K562 (cell line): ENCODE measurements at regions not wholly inside any gene's neighbourhood (a gene's known extent, or its start where the extent isn't known, plus 50 kb on each side); places are given as distances from the start of the nearest gene placed in this dataset.

Experiments
- CHD1 ChIP-seq: fragments of 200-600 bp; sonication (generic); IDR thresholded peaks from one replicate; pipeline ENCODE4 v1.6.1; 2012; ENCODE audit warnings: mild to moderate bottlenecking, moderate library complexity, low read length, inconsistent platforms
- KLF13 ChIP-seq: fragments of 450-650 bp; IDR thresholded peaks from 2 replicates; pipeline ENCODE4 v1.6.1; 2016; ENCODE audit warnings: missing genetic modification characterization, low read depth, mild to moderate bottlenecking, missing compliant biosample characterization, moderate library complexity, borderline replicate concordance
- LEF1 ChIP-seq: fragments of 450-650 bp; IDR thresholded peaks from 2 replicates; pipeline ENCODE4 v1.6.1; 2016; ENCODE audit warnings: mild to moderate bottlenecking
- MEF2A ChIP-seq: IDR thresholded peaks from 2 replicates; pipeline ENCODE4 v1.6.1; 2011; ENCODE audit warnings: low read depth, mild to moderate bottlenecking, low read length, moderate library complexity; ENCODE audit not compliant: control insufficient read depth
- MYNN ChIP-seq, 2 experiments: sonication (generic); formaldehyde crosslinking in 1 of 2; IDR thresholded peaks; 2 replicates each; pipeline versions ENCODE4 v1.5.0 to v1.6.1; 2016 to 2020; ENCODE audit warnings: antibody characterized with exemption in 1 of 2, missing genetic modification reagents in 1 of 2
- NELFE ChIP-seq: IDR thresholded peaks from 2 replicates; pipeline ENCODE4 v1.6.1; 2011; ENCODE audit warnings: mild to moderate bottlenecking; ENCODE audit not compliant: insufficient read depth, insufficient read length
- PHB ChIP-seq: fragments of 250-450 bp; sonication (Bioruptor Pico); IDR thresholded peaks from 2 replicates; pipeline ENCODE4 v1.5.0; 2021
- RBM14 ChIP-seq: fragments of 200-400 bp; formaldehyde crosslinking; IDR thresholded peaks from 2 replicates; pipeline ENCODE4 v1.6.1; 2018; ENCODE audit warnings: low read depth, mild to moderate bottlenecking, low read length, moderate library complexity, borderline replicate concordance; ENCODE audit not compliant: insufficient read depth
- SMAD4 ChIP-seq: fragments of 250-450 bp; sonication (Bioruptor Pico); conservative IDR thresholded peaks from 2 replicates; pipeline ENCODE4 v1.8.0; 2021; ENCODE audit warnings: inconsistent platforms, mild to moderate bottlenecking, moderate library complexity
- SMC3 ChIP-seq: conservative IDR thresholded peaks from 2 replicates; pipeline ENCODE4 v1.6.1; 2011; ENCODE audit warnings: low read depth, low read length, improper control_type of control experiment; ENCODE audit not compliant: insufficient read depth
- SUPT5H ChIP-seq: fragments of 450-650 bp; IDR thresholded peaks from 2 replicates; pipeline ENCODE4 v1.6.1; 2016
- TCF7L2 ChIP-seq: fragments of 150-350 bp; IDR thresholded peaks from 2 replicates; pipeline ENCODE4 v1.6.1; 2016; ENCODE audit warnings: low read depth, mild to moderate bottlenecking, low read length, moderate library complexity
- ZNF124 ChIP-seq: sonication (generic); formaldehyde crosslinking; IDR thresholded peaks from 2 replicates; pipeline ENCODE4 v1.8.1; 2022; ENCODE audit warnings: missing genetic modification reagents
- ZNF77 ChIP-seq: fragments of 250-450 bp; sonication (Bioruptor Pico); IDR thresholded peaks from 2 replicates; pipeline ENCODE4 v1.5.0; 2020
- TF ChIP-seq, protein P1 (sequence below), 2 experiments: fragments of 150-350 bp in 1 of 2; IDR thresholded peaks; 2 replicates each; pipeline ENCODE4 v1.6.1; 2012 to 2016; ENCODE audit warnings: low read depth in 2 of 2, low read length in 2 of 2, mild to moderate bottlenecking in 1 of 2, moderate library complexity in 1 of 2
- TF ChIP-seq, protein P2 (sequence below): fragments of 450-650 bp; formaldehyde crosslinking; IDR thresholded peaks from 2 replicates; pipeline ENCODE4 v1.4.0; 2020; ENCODE audit warnings: mild to moderate bottlenecking, moderate library complexity
- TF ChIP-seq, protein P3 (sequence below): sonication (generic); formaldehyde crosslinking; IDR thresholded peaks from 2 replicates; pipeline ENCODE4 v1.5.0; 2020; ENCODE audit warnings: missing genetic modification reagents
- TF ChIP-seq, protein P4 (sequence below): fragments of 450-650 bp; formaldehyde crosslinking; IDR thresholded peaks from 2 replicates; pipeline ENCODE4 v1.4.0; 2020; ENCODE audit warnings: mild to moderate bottlenecking, moderate library complexity
- TF ChIP-seq, protein P5 (sequence below): sonication (generic); formaldehyde crosslinking; IDR thresholded peaks from 2 replicates; pipeline ENCODE4 v1.8.0; 2022; ENCODE audit warnings: mild to moderate bottlenecking, missing genetic modification reagents, borderline replicate concordance

DNA sequence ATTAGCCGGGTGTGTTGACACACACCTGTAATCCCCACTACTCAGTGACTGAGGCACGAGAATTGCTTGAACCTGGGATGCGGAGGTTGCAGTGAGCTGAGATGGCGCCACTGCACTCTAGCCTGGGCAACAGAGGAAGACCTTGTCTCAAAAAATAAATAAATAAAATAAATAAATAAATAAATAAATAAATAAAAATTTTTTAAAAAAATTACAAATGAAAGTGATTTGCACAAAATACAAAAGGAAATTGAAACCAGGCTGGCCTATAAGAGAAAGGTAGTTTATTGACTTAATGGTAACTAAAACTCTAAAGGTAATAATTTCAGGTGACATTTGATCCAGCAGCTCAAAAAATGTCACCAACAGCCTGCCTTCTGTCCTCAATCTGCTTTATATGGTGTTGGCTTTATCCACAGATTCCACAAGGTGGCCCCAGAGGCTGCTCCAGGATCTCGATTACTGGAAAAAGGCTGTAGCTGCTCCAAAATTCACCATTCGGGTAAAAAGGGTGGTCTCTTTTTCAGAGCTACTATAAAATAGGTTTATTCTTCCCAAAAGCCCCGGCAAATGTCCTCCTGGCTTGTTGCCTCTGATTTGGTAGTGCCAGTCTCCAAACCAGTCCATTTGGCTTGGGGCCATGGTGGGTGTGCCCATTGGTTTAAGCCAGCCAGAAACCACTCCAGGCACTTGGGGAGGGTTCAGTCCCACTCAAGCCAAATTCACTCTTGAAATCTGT lies 61.4 kb upstream of the TRIM2 start (continued):
- TF ChIP-seq, protein P1, sequence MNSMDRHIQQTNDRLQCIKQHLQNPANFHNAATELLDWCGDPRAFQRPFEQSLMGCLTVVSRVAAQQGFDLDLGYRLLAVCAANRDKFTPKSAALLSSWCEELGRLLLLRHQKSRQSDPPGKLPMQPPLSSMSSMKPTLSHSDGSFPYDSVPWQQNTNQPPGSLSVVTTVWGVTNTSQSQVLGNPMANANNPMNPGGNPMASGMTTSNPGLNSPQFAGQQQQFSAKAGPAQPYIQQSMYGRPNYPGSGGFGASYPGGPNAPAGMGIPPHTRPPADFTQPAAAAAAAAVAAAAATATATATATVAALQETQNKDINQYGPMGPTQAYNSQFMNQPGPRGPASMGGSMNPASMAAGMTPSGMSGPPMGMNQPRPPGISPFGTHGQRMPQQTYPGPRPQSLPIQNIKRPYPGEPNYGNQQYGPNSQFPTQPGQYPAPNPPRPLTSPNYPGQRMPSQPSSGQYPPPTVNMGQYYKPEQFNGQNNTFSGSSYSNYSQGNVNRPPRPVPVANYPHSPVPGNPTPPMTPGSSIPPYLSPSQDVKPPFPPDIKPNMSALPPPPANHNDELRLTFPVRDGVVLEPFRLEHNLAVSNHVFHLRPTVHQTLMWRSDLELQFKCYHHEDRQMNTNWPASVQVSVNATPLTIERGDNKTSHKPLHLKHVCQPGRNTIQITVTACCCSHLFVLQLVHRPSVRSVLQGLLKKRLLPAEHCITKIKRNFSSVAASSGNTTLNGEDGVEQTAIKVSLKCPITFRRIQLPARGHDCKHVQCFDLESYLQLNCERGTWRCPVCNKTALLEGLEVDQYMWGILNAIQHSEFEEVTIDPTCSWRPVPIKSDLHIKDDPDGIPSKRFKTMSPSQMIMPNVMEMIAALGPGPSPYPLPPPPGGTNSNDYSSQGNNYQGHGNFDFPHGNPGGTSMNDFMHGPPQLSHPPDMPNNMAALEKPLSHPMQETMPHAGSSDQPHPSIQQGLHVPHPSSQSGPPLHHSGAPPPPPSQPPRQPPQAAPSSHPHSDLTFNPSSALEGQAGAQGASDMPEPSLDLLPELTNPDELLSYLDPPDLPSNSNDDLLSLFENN (IDR thresholded peaks at IDR 0.05; ENCODE audit: low read depth in 2 of 2, low read length in 2 of 2): no peak
- TF ChIP-seq CHD1 (no peak), LEF1 (no peak), ZNF124 (CRISPR knock-in tag) (no peak), PHB (CRISPR knock-in tag) (no peak), RBM14 (no peak), MEF2A (no peak), SMC3 (peak; percentile 77), MYNN (IDR thresholded peaks at IDR 0.05) (no peak), MYNN (CRISPR knock-in tag; IDR thresholded peaks at IDR 0.05) (no peak), KLF13 (tag) (no peak), SUPT5H (no peak), SMAD4 (CRISPR knock-in tag) (0 out of 2 replicates have a peak, but pooled peaks have one; percentile 7), NELFE (no peak), TCF7L2 (no peak), ZNF77 (CRISPR knock-in tag) (no peak)
- TF ChIP-seq, protein P2, sequence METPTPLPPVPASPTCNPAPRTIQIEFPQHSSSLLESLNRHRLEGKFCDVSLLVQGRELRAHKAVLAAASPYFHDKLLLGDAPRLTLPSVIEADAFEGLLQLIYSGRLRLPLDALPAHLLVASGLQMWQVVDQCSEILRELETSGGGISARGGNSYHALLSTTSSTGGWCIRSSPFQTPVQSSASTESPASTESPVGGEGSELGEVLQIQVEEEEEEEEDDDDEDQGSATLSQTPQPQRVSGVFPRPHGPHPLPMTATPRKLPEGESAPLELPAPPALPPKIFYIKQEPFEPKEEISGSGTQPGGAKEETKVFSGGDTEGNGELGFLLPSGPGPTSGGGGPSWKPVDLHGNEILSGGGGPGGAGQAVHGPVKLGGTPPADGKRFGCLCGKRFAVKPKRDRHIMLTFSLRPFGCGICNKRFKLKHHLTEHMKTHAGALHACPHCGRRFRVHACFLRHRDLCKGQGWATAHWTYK (CRISPR knock-in tag): no peak
- TF ChIP-seq, protein P3, sequence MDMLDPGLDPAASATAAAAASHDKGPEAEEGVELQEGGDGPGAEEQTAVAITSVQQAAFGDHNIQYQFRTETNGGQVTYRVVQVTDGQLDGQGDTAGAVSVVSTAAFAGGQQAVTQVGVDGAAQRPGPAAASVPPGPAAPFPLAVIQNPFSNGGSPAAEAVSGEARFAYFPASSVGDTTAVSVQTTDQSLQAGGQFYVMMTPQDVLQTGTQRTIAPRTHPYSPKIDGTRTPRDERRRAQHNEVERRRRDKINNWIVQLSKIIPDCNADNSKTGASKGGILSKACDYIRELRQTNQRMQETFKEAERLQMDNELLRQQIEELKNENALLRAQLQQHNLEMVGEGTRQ (CRISPR knock-in tag): no peak
- TF ChIP-seq, protein P4, sequence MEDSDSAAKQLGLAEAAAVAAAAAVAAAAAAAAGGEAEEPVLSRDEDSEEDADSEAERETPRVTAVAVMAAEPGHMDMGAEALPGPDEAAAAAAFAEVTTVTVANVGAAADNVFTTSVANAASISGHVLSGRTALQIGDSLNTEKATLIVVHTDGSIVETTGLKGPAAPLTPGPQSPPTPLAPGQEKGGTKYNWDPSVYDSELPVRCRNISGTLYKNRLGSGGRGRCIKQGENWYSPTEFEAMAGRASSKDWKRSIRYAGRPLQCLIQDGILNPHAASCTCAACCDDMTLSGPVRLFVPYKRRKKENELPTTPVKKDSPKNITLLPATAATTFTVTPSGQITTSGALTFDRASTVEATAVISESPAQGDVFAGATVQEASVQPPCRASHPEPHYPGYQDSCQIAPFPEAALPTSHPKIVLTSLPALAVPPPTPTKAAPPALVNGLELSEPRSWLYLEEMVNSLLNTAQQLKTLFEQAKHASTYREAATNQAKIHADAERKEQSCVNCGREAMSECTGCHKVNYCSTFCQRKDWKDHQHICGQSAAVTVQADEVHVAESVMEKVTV: peak; percentile 81
- TF ChIP-seq, protein P5, sequence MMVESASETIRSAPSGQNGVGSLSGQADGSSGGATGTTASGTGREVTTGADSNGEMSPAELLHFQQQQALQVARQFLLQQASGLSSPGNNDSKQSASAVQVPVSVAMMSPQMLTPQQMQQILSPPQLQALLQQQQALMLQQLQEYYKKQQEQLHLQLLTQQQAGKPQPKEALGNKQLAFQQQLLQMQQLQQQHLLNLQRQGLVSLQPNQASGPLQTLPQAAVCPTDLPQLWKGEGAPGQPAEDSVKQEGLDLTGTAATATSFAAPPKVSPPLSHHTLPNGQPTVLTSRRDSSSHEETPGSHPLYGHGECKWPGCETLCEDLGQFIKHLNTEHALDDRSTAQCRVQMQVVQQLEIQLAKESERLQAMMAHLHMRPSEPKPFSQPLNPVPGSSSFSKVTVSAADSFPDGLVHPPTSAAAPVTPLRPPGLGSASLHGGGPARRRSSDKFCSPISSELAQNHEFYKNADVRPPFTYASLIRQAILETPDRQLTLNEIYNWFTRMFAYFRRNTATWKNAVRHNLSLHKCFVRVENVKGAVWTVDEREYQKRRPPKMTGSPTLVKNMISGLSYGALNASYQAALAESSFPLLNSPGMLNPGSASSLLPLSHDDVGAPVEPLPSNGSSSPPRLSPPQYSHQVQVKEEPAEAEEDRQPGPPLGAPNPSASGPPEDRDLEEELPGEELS (CRISPR knock-in tag): no peak
